CD4-positive, alpha-beta memory T cell (primary cell): ENCODE measurements at regions not wholly inside any gene's neighbourhood (a gene's known extent, or its start where the extent isn't known, plus 50 kb on each side); places are given as distances from the start of the nearest gene placed in this dataset.

Experiments used
- CTCF ChIA-PET: fragments of 350-600 bp; sonication (Branson Sonifier 250); formaldehyde crosslinking; loops from one replicate; lab custom pipeline; 2021; ENCODE audit warnings: inconsistent platforms; ENCODE audit not compliant: partially characterized antibody; lab: Charles Lee
- POLR2A ChIA-PET: fragments of 350-600 bp; sonication (Branson Sonifier 250); formaldehyde crosslinking; loops from one replicate; lab custom pipeline; 2021; ENCODE audit not compliant: partially characterized antibody; lab: Charles Lee
- DNase-seq, 5 donors: peaks; one replicate each; pipeline versions ENCODE4 v3.0.0 to v3.0.0-alpha.2; 2020 to 2022; ENCODE audit warnings: mixed read lengths in 1 of 5
- H3K27ac ChIP-seq: one replicate; pipeline ENCODE4 v1.7.0; 2013; ENCODE audit warnings: low read depth, low read length
- H3K27me3 ChIP-seq: 2 replicates; pipeline ENCODE4 v1.7.0; 2013; ENCODE audit warnings: mild to moderate bottlenecking, low read length, moderate library complexity; ENCODE audit not compliant: insufficient read depth
- H3K36me3 ChIP-seq: 2 replicates; pipeline ENCODE4 v1.7.0; 2013; ENCODE audit warnings: mild to moderate bottlenecking, low read length, moderate library complexity; ENCODE audit not compliant: insufficient read depth
- H3K4me1 ChIP-seq: 2 replicates; pipeline ENCODE4 v1.7.0; 2013; ENCODE audit warnings: mild to moderate bottlenecking, low read length, moderate library complexity; ENCODE audit not compliant: insufficient read depth
- H3K4me3 ChIP-seq, 2 donors: one replicate each; pipeline ENCODE4 v1.7.0; 2013; ENCODE audit warnings: low read length in 2 of 2, mild to moderate bottlenecking in 1 of 2
- H3K9me3 ChIP-seq, 2 donors: one replicate each; pipeline ENCODE4 v1.7.0; 2013; ENCODE audit warnings: low read length in 2 of 2, control low read depth in 1 of 2; ENCODE audit not compliant: control insufficient read depth in 1 of 2
- H3K27ac Mint-ChIP-seq, 7 donors: one replicate each; pipeline ENCODE4 v1.8.0; 2020 to 2021; ENCODE audit warnings: mixed read lengths in 7 of 7, mild to moderate bottlenecking in 6 of 7, inconsistent platforms in 3 of 7, moderate library complexity in 3 of 7
- H3K27me3 Mint-ChIP-seq, 2 donors: one replicate each; pipeline ENCODE4 v1.8.0; 2020 to 2021; ENCODE audit warnings: mixed read lengths in 2 of 2
- H3K36me3 Mint-ChIP-seq, 2 donors: one replicate each; pipeline ENCODE4 v1.8.0; 2020 to 2021; ENCODE audit warnings: mixed read lengths in 2 of 2, inconsistent platforms in 1 of 2, mild to moderate bottlenecking in 1 of 2
- H3K4me1 Mint-ChIP-seq, 4 donors: one replicate each; pipeline ENCODE4 v1.8.0; 2020 to 2021; ENCODE audit warnings: mixed read lengths in 4 of 4, mild to moderate bottlenecking in 1 of 4
- H3K4me3 Mint-ChIP-seq, 8 donors: one replicate each; pipeline ENCODE4 v1.8.0; 2020 to 2021; ENCODE audit warnings: mixed read lengths in 8 of 8, mild to moderate bottlenecking in 7 of 8, moderate library complexity in 6 of 8, inconsistent platforms in 3 of 8
- H3K9me3 Mint-ChIP-seq, 8 donors: one replicate each; pipeline ENCODE4 v1.8.0; 2020 to 2021; ENCODE audit warnings: mixed read lengths in 8 of 8, mild to moderate bottlenecking in 5 of 8, inconsistent platforms in 3 of 8, moderate library complexity in 1 of 8
- intact Hi-C: fragments of 100-400 bp; cut with micrococcal nuclease; formaldehyde crosslinking; loops from one replicate; pipeline ENCODE4 v1.15.1; 2023

GRCh38 chr2:217740756-217741155 is 262.0 kb downstream of the TNS1 start:
- Histone ChIP-seq H3K36me3 (no peaks in the 10 kb centered on the region), H3K27ac (no peak overlapping the region), H3K4me3 (no peak overlapping the region), H3K27me3 (no peaks in the 10 kb centered on the region), H3K4me1 (no peaks in the 10 kb centered on the region), H3K9me3 (no peaks in the 10 kb centered on the region)
- DNase-seq, result no peak
- Mint-ChIP-seq H3K27ac (no peak overlapping the region), H3K4me1 (peaks cover 0 to 2% (median 2%) of the 10 kb centered on the region in 4 donors), H3K4me3 (no peak overlapping the region), H3K9me3 (peaks cover 0 to 2% (median 0%) of the 10 kb centered on the region in 8 donors), H3K36me3 (no peaks in the 10 kb centered on the region), H3K27me3 (no peaks in the 10 kb centered on the region)
- ChIA-PET CTCF (interaction anchor here (0.9 to 1.2 kb wide), 2 partner anchors 15 to 48 kb away, joined by 3 to 4 read pairs; no protein-coding TSS in a partner anchor), POLR2A (no interaction called here)
- intact Hi-C loops, result no loop called here

- Mint-ChIP-seq H3K36me3 (no peaks in the 10 kb centered on the region), H3K4me3 (no peak overlapping the region), H3K9me3 (peaks cover 0 to 2% (median 0%) of the 10 kb centered on the region in 8 donors), H3K27me3 (no peaks in the 10 kb centered on the region), H3K27ac (no peak overlapping the region), H3K4me1 (peaks cover 2 to 8% (median 6%) of the 10 kb centered on the region in 4 donors)
- no peaks in the 10 kb centered on the region for H3K9me3 ChIP-seq
- no peaks in the 10 kb centered on the region for H3K36me3 ChIP-seq
- intact Hi-C loops, result no loop called here
- H3K4me3 ChIP-seq, result no peak overlapping the region
- no peaks in the 10 kb centered on the region for H3K4me1 ChIP-seq
- H3K27me3 ChIP-seq, result no peaks in the 10 kb centered on the region
- ChIA-PET CTCF (interaction anchor here (0.9 to 1.2 kb wide), 2 partner anchors 16 to 27 kb away, joined by 3 read pairs; no protein-coding TSS in a partner anchor), POLR2A (no interaction called here)
- H3K27ac ChIP-seq, result no peak overlapping the region
- DNase-seq, result no peak
These were observed 262.6 kb downstream of the TNS1 start for GRCh38 chr2:217740178-217740577.

GRCh38 chr2:217739741-217740140 is 263.1 kb downstream of the TNS1 start:
- intact Hi-C loops, result no loop called here
- Histone ChIP-seq H3K9me3 (no peaks in the 10 kb centered on the region), H3K27me3 (no peaks in the 10 kb centered on the region), H3K36me3 (no peaks in the 10 kb centered on the region), H3K27ac (no peak overlapping the region), H3K4me3 (no peak overlapping the region), H3K4me1 (peaks cover 3% of the 10 kb centered on the region)
- Mint-ChIP-seq H3K4me1 (peaks cover 2 to 11% (median 8%) of the 10 kb centered on the region in 4 donors), H3K36me3 (no peaks in the 10 kb centered on the region), H3K27ac (no peak overlapping the region), H3K27me3 (no peaks in the 10 kb centered on the region), H3K4me3 (no peak overlapping the region), H3K9me3 (no peaks in the 10 kb centered on the region)
- POLR2A ChIA-PET, result no interaction called here
- CTCF ChIA-PET, result interaction anchor here (1.2 kb wide), 1 partner anchor 27 kb away, joined by 3 read pairs; no protein-coding TSS in a partner anchor
- no peak for DNase-seq

- no peaks in the 10 kb centered on the region for H3K9me3 ChIP-seq
- H3K27ac ChIP-seq, result no peak overlapping the region
- Mint-ChIP-seq H3K4me1 (peaks cover 2 to 21% (median 9%) of the 10 kb centered on the region in 4 donors), H3K9me3 (no peaks in the 10 kb centered on the region), H3K27me3 (peaks cover 0 to 1% of the 10 kb centered on the region in 2 donors), H3K4me3 (no peak overlapping the region), H3K36me3 (no peaks in the 10 kb centered on the region), H3K27ac (no peak overlapping the region)
- H3K36me3 ChIP-seq, result no peaks in the 10 kb centered on the region
- no peak overlapping the region for H3K4me3 ChIP-seq
- CTCF ChIA-PET, result no interaction called here
- DNase-seq, result no peak
- H3K4me1 ChIP-seq, result peaks cover 4% of the 10 kb centered on the region
- intact Hi-C loops, result no loop called here
- POLR2A ChIA-PET, result no interaction called here
- no peaks in the 10 kb centered on the region for H3K27me3 ChIP-seq
These were observed 264.7 kb downstream of the TNS1 start for GRCh38 chr2:217738061-217738460.

GRCh38 chr2:217736776-217737550 is 265.8 kb downstream of the TNS1 start:
- CTCF ChIA-PET, result no interaction called here
- Histone ChIP-seq H3K4me1 (peaks cover 4% of the 10 kb centered on the region), H3K36me3 (no peaks in the 10 kb centered on the region), H3K4me3 (no peak overlapping the region), H3K9me3 (no peaks in the 10 kb centered on the region), H3K27ac (no peak overlapping the region), H3K27me3 (no peaks in the 10 kb centered on the region)
- Mint-ChIP-seq H3K9me3 (no peaks in the 10 kb centered on the region), H3K4me3 (no peak overlapping the region), H3K36me3 (no peaks in the 10 kb centered on the region), H3K4me1 (peaks cover 2 to 21% (median 9%) of the 10 kb centered on the region in 4 donors), H3K27ac (no peak overlapping the region), H3K27me3 (peaks cover 0 to 1% of the 10 kb centered on the region in 2 donors)
- intact Hi-C loops, result no loop called here
- POLR2A ChIA-PET, result no interaction called here
- DNase-seq, result no peak

GRCh38 chr2:217735899-217736298 is 266.9 kb downstream of the TNS1 start:
- DNase-seq, result no peak
- H3K27me3 Mint-ChIP-seq, result peaks cover 1 to 2% of the 10 kb centered on the region in 2 donors
- no peaks in the 10 kb centered on the region for H3K36me3 Mint-ChIP-seq
- Histone ChIP-seq H3K27ac (no peak overlapping the region), H3K9me3 (no peaks in the 10 kb centered on the region), H3K4me1 (peaks cover 4% of the 10 kb centered on the region), H3K27me3 (no peaks in the 10 kb centered on the region), H3K36me3 (no peaks in the 10 kb centered on the region), H3K4me3 (no peak overlapping the region)
- peak overlapping the region in 2 of 7 donors; percentile 36 to 53 for H3K27ac Mint-ChIP-seq
- no peaks in the 10 kb centered on the region for H3K9me3 Mint-ChIP-seq
- no peak overlapping the region for H3K4me3 Mint-ChIP-seq
- peaks cover 2 to 21% (median 9%) of the 10 kb centered on the region in 4 donors for H3K4me1 Mint-ChIP-seq
- ChIA-PET POLR2A (no interaction called here), CTCF (interaction anchor here (0.7 to 1.1 kb wide), 3 partner anchors 20 to 53 kb away, joined by 3 to 4 read pairs (median 3); no protein-coding TSS in a partner anchor)
- intact Hi-C loops, result no loop called here

- H3K4me3 Mint-ChIP-seq, result no peak overlapping the region
- no peak for DNase-seq
These were observed 267.8 kb downstream of the TNS1 start for GRCh38 chr2:217735034-217735433.

More at GRCh38 chr2:217735034-217735433, 267.8 kb downstream of the TNS1 start:
- ChIA-PET CTCF (interaction anchor here (0.7 to 1.1 kb wide), 2 partner anchors 23 to 54 kb away, joined by 3 to 4 read pairs; no protein-coding TSS in a partner anchor), POLR2A (no interaction called here)
- Mint-ChIP-seq H3K27me3 (peaks cover 1 to 2% of the 10 kb centered on the region in 2 donors), H3K9me3 (no peaks in the 10 kb centered on the region), H3K36me3 (no peaks in the 10 kb centered on the region), H3K4me1 (peaks cover 2 to 21% (median 9%) of the 10 kb centered on the region in 4 donors), H3K27ac (peak overlapping the region in 2 of 7 donors; percentile 13 to 26)
- Histone ChIP-seq H3K27me3 (no peaks in the 10 kb centered on the region), H3K9me3 (no peaks in the 10 kb centered on the region), H3K4me3 (no peak overlapping the region), H3K4me1 (peaks cover 4% of the 10 kb centered on the region), H3K27ac (no peak overlapping the region), H3K36me3 (no peaks in the 10 kb centered on the region)
- intact Hi-C loops, result no loop called here
